Peyer's patch (tissue), 4 donors: ENCODE measurements at regions not wholly inside any gene's neighbourhood (a gene's known extent, or its start where the extent isn't known, plus 50 kb on each side); places are given as distances from the start of the nearest gene placed in this dataset.

Experiments used
- POLR2A ChIP-seq, 2 donors: fragments of 450-650 bp; IDR thresholded peaks; one replicate each; pipeline ENCODE4 v1.5.1; 2017; ENCODE audit warnings: antibody characterized with exemption in 2 of 2, mild to moderate bottlenecking in 2 of 2, moderate library complexity in 2 of 2
- TF ChIP-seq, protein P1 (sequence below), 6 experiments: fragments of 450-650 bp in 4 of 6; fragments of 200-600 bp in 2 of 6; sonication (generic) in 1 of 6; IDR thresholded peaks; one replicate each; pipeline ENCODE4 v1.5.1; 2017 to 2019; ENCODE audit warnings: antibody characterized with exemption in 6 of 6, mild to moderate bottlenecking in 3 of 6, moderate library complexity in 1 of 6

DNA sequence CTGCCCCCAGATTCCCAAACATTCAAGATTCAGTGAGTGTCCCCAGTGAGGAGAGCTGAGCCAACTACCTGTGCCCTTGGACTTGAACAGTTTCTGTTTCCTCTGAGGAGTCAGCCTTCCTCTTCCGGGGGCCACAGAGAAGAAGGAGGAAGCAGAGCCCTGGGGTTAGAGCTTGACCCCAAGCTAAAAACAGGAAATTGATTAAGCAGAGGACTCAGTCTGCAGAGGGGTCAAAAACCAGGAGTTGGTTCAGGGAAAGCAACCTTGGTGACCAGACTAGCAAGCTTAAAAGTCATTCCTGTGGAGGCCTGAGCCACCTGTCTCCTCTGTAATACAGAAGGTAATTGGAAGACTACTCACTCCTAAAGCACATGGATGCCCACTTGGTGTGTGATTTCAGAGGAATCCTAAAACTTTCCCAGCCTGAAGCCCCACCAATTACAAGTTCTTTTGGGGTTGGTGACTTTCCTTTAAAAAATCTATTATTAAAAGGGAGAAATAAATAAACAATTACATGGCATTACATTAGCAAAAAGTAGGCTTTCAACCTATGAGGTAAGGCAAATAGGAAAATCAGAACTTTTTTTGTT is 64.2 kb upstream of the SELENOP start:
- TF ChIP-seq, protein P1, sequence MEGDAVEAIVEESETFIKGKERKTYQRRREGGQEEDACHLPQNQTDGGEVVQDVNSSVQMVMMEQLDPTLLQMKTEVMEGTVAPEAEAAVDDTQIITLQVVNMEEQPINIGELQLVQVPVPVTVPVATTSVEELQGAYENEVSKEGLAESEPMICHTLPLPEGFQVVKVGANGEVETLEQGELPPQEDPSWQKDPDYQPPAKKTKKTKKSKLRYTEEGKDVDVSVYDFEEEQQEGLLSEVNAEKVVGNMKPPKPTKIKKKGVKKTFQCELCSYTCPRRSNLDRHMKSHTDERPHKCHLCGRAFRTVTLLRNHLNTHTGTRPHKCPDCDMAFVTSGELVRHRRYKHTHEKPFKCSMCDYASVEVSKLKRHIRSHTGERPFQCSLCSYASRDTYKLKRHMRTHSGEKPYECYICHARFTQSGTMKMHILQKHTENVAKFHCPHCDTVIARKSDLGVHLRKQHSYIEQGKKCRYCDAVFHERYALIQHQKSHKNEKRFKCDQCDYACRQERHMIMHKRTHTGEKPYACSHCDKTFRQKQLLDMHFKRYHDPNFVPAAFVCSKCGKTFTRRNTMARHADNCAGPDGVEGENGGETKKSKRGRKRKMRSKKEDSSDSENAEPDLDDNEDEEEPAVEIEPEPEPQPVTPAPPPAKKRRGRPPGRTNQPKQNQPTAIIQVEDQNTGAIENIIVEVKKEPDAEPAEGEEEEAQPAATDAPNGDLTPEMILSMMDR (IDR thresholded peaks at IDR 0.05) = no peak
- TF ChIP-seq POLR2A (IDR thresholded peaks at IDR 0.05) = no peak
